Large intestine (tissue), 3 donors: ENCODE measurements at regions not wholly inside any gene's neighbourhood (a gene's known extent, or its start where the extent isn't known, plus 50 kb on each side); places are given as distances from the start of the nearest gene placed in this dataset.

Source experiments
- DNase-seq, 2 donors: peaks; one replicate each; pipeline versions ENCODE4 v3.0.0 to v3.0.0-alpha.2; 2013
- H3K27ac ChIP-seq: one replicate; pipeline ENCODE4 v1.5.1; 2013; ENCODE audit warnings: low read length
- H3K27me3 ChIP-seq: 2 replicates; pipeline ENCODE4 v1.6.1; 2013; ENCODE audit warnings: low read length; ENCODE audit not compliant: control insufficient read depth, insufficient read depth
- H3K36me3 ChIP-seq: 2 replicates; pipeline ENCODE4 v1.6.1; 2013; ENCODE audit warnings: low read length; ENCODE audit not compliant: control insufficient read depth, insufficient read depth
- H3K4me1 ChIP-seq: one replicate; pipeline ENCODE4 v1.6.1; 2013; ENCODE audit warnings: low read length; ENCODE audit not compliant: control insufficient read depth, insufficient read depth
- H3K4me3 ChIP-seq: one replicate; pipeline ENCODE4 v1.5.1; 2013; ENCODE audit warnings: low read length
- H3K9me3 ChIP-seq: one replicate; pipeline ENCODE4 v1.6.1; 2013; ENCODE audit warnings: mild to moderate bottlenecking, low read depth, low read length, moderate library complexity; ENCODE audit not compliant: control insufficient read depth
- WGBS: methylation state at CpG from one replicate; pipeline ENCODE4 v1.1.5; 2013; ENCODE audit warnings: low lambda C conversion rate; ENCODE audit not compliant: insufficient coverage; 5-methylcytosine and 5-hydroxymethylcytosine counted together

GRCh38 chr16:52634104-52634503, 87.2 kb upstream of the TOX3 start:
- no CpG with 5 or more reads among the region's 3 CpGs for WGBS
- Histone ChIP-seq H3K36me3 (no peaks in the 10 kb centered on the region), H3K27ac (no peak overlapping the region), H3K27me3 (no peaks in the 10 kb centered on the region), H3K4me3 (no peak overlapping the region), H3K9me3 (no peaks in the 10 kb centered on the region), H3K4me1 (no peaks in the 10 kb centered on the region)
- no peak for DNase-seq

DNA sequence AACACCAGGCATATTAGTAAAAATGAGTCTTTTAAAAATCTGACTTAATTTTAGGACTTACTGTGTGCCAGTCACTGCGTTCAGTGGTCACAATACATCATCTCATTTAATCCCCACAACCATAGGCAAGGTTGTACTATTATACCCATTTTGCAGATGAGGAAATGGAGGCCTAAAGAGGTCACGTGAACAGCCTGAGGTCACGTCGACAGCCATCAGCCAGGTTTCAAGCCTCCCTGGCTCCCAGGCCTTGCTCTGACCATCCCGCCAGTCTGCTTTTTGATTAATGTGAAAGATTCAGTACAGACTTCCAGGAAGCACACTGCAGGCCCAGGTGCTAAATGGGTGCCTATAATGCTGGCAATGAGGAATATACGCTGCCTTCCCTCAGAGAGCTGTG, 86.3 kb upstream of the TOX3 start:
- 100% methylated on average over 1 of the region's 6 CpGs for WGBS
- no peaks in the 10 kb centered on the region for H3K27me3 ChIP-seq
- no peaks in the 10 kb centered on the region for H3K4me1 ChIP-seq
- no peak overlapping the region for H3K4me3 ChIP-seq
- DNase-seq: no peak
- peaks cover 2% of the 10 kb centered on the region for H3K9me3 ChIP-seq
- no peak overlapping the region for H3K27ac ChIP-seq
- no peaks in the 10 kb centered on the region for H3K36me3 ChIP-seq

DNA sequence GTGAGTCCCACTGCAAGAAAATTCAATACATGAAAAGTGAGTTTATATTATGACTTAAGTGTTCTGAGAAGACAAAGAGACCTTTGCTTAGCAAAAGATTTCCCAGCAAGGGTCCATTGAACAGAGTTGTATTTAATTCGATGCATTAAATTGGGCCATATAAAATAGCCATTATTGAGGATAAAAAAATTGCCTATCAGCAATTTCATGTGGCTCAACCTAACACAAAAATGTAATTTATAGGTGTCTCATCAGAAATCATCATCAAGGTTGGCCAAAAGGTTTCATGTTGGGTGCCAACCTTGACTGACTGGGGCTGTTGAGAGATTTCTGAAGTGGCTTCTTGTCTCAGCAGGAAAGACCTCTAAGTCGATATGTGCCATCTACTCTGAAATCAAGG, 84.8 kb upstream of the TOX3 start:
- WGBS: no CpG with 5 or more reads among the region's 2 CpGs
- no peaks in the 10 kb centered on the region for H3K36me3 ChIP-seq
- no peaks in the 10 kb centered on the region for H3K27me3 ChIP-seq
- H3K4me3 ChIP-seq: no peak overlapping the region
- DNase-seq: no peak
- H3K4me1 ChIP-seq: no peaks in the 10 kb centered on the region
- H3K9me3 ChIP-seq: peaks cover 2% of the 10 kb centered on the region
- H3K27ac ChIP-seq: no peak overlapping the region

GRCh38 chr16:52630711-52631110, 83.8 kb upstream of the TOX3 start:
- Histone ChIP-seq H3K4me3 (no peak overlapping the region), H3K27ac (no peak overlapping the region), H3K36me3 (no peaks in the 10 kb centered on the region), H3K4me1 (no peaks in the 10 kb centered on the region), H3K9me3 (peaks cover 2% of the 10 kb centered on the region), H3K27me3 (no peaks in the 10 kb centered on the region)
- DNase-seq: no peak
- WGBS: no CpG with 5 or more reads among the region's 2 CpGs

DNA sequence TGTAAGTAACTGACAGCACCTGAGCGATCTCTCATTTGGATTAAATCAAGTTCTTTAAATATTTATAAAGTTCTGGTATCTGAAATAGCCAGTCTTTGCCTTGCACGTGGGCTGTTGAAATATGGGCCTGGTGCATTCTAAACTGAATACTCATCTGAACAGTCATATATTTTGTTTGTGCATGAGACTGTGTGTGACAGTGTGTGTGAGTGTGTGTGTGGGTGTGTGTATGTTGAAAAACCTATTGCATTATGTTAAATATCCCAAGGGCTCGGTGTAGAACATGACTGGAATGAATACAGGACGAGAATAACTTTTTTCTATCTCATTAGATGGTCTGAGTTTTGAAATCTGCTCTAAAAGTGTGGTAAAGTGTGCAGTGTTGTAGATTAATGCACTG, 82.4 kb upstream of the TOX3 start:
- H3K9me3 ChIP-seq: peaks cover 2% of the 10 kb centered on the region
- no peak for DNase-seq
- no peaks in the 10 kb centered on the region for H3K4me1 ChIP-seq
- no CpG with 5 or more reads among the region's 4 CpGs for WGBS
- H3K36me3 ChIP-seq: no peaks in the 10 kb centered on the region
- no peaks in the 10 kb centered on the region for H3K27me3 ChIP-seq
- no peak overlapping the region for H3K4me3 ChIP-seq
- H3K27ac ChIP-seq: no peak overlapping the region

- no peak overlapping the region for H3K4me3 ChIP-seq
- no peaks in the 10 kb centered on the region for H3K36me3 ChIP-seq
- DNase-seq: no peak
- peaks cover 2% of the 10 kb centered on the region for H3K9me3 ChIP-seq
- H3K4me1 ChIP-seq: no peaks in the 10 kb centered on the region
- 100% methylated on average over 1 of the region's 2 CpGs for WGBS
- H3K27ac ChIP-seq: no peak overlapping the region
- no peaks in the 10 kb centered on the region for H3K27me3 ChIP-seq
Observed at GRCh38 chr16:52624891-52625290, 77.9 kb upstream of the TOX3 start.

DNA sequence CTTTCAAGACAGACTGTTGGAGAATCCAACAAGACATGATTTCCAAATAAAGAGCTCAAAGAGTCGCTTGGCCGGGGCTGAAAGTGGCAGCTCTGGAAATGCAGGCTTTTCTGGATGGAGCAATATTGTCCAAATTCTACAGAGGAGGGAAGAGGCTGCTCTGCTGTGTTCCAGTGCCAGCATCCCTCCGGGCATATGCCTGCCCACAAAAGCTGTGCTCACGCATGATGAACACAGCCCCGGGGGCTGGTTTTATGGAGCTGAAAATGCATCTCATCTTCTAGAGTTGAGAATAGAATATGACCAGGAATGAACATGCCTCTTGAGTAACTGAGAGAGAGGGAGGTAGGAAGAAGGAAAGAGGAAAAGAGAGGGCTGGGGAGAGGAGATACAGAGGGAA, 74.7 kb upstream of the TOX3 start:
- H3K9me3 ChIP-seq: peaks cover 4% of the 10 kb centered on the region
- no CpG with 5 or more reads among the region's 5 CpGs for WGBS

DNA sequence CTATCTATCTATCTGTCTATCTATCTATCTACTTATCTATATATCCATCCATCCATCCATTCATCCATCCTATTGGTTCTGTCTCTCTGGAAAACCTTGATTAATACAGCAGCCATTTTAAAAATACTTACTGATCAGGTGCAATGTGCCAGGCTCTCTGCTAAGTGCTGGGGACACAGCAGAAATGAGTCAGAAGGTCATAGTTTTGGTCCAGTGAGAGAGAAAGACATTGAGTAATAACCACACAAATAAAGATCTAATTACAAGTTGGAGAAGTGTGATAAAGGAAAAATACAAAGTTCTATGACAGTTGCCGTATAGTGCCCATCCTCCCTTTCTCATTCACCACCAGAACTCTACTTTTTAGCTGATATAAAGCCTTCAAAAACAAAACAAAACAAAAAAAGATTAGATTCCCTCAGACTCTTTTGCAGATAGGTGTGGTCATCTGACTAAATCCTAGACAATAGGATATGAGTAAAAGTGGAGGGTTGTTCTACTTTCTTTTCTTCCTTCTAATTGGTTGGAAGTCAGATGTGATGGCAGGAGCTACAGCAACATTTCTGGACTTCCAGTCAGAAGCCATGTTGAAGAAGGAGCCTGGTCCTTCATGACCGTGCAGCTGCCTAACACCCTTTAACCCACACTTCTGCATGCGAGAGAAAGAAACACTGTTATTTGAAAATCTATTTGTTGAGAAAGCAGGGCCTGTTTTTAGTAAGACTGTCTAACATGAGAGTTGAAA, 72.0 kb upstream of the TOX3 start:
- H3K27ac ChIP-seq: no peak overlapping the region
- H3K4me1 ChIP-seq: no peaks in the 10 kb centered on the region
- no peaks in the 10 kb centered on the region for H3K36me3 ChIP-seq
- no peaks in the 10 kb centered on the region for H3K27me3 ChIP-seq
- no peak overlapping the region for H3K4me3 ChIP-seq
- DNase-seq: no peak
- peaks cover 4% of the 10 kb centered on the region for H3K9me3 ChIP-seq
- WGBS: no CpG with 5 or more reads among the region's 3 CpGs

More for the DNA sequence above, 74.7 kb upstream of the TOX3 start:
- Histone ChIP-seq H3K4me1 (no peaks in the 10 kb centered on the region), H3K36me3 (no peaks in the 10 kb centered on the region), H3K27ac (no peak overlapping the region), H3K27me3 (no peaks in the 10 kb centered on the region), H3K4me3 (no peak overlapping the region)
- no peak for DNase-seq

GRCh38 chr16:52617591-52617990, 70.6 kb upstream of the TOX3 start:
- no peaks in the 10 kb centered on the region for H3K27me3 ChIP-seq
- no CpG with 5 or more reads among the region's 3 CpGs for WGBS
- no peak overlapping the region for H3K27ac ChIP-seq
- no peak for DNase-seq
- H3K9me3 ChIP-seq: peaks cover 4% of the 10 kb centered on the region
- no peak overlapping the region for H3K4me3 ChIP-seq
- no peaks in the 10 kb centered on the region for H3K4me1 ChIP-seq
- H3K36me3 ChIP-seq: no peaks in the 10 kb centered on the region

DNA sequence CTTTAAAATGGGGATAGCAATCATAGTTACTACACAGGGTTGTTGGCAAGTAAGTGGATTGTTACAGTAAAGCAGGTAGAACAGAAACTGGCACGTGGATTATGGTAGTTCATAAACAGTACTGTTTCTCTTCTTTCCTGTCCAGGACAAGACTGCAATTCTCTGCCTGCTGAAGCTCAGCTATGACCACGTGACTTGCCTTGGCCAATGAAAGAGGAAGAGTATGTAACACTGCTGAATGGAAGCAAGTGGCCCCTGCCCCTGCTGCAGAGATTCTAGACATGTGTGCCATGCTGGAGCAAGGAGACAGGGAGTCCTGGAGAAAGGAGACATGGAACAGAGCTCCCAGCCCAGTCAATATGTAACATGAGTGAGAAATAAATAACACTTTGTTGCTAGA, 66.6 kb upstream of the TOX3 start:
- Histone ChIP-seq H3K27me3 (no peaks in the 10 kb centered on the region), H3K9me3 (no peaks in the 10 kb centered on the region), H3K4me3 (no peak overlapping the region), H3K27ac (peak overlapping the region; percentile 32), H3K4me1 (peaks cover 17% of the 10 kb centered on the region), H3K36me3 (no peaks in the 10 kb centered on the region)
- DNase-seq: peak in 1 of 2 donors; percentile 33
- WGBS: no CpG with 5 or more reads among the region's 2 CpGs
